ENCODE measurements at regions not wholly inside any gene's neighbourhood (a gene's known extent, or its start where the extent isn't known, plus 50 kb on each side); places are given as distances from the start of the nearest gene placed in this dataset.
A peak's percentile ranks its signal among the peaks of the same experiment; 100 is the strongest.

- intact Hi-C loops (cut with DNase I) = no loop called here
- DNase-seq (no peak), ATAC-seq (ENCODE audit: poor library complexity) (no peak)
These were observed 240.3 kb downstream of the MAF start for GRCh38 chr16:79360267-79360666.

- ATAC-seq (ENCODE audit: poor library complexity) (no peak), DNase-seq (no peak)
- intact Hi-C loops (cut with DNase I) = no loop called here
These were observed 241.5 kb downstream of the MAF start for GRCh38 chr16:79359082-79359481.

- DNase-seq = no peak
- peak; percentile 48 for ATAC-seq (ENCODE audit: poor library complexity)
- intact Hi-C loops (cut with DNase I) = no loop called here
These were observed 242.3 kb downstream of the MAF start for GRCh38 chr16:79358188-79358587.

- DNase-seq = no peak
- peak; percentile 51 for ATAC-seq (ENCODE audit: poor library complexity)
- intact Hi-C loops (cut with DNase I) = no loop called here
These were observed 244.8 kb downstream of the MAF start for GRCh38 chr16:79355600-79356358.

- no peak for ATAC-seq (ENCODE audit: poor library complexity)
- no peak for DNase-seq
- intact Hi-C loops (cut with DNase I) = no loop called here
These were observed 248.6 kb downstream of the MAF start for GRCh38 chr16:79351927-79352326.

GRCh38 chr16:79349803-79350202 lies 250.7 kb downstream of the MAF start:
- DNase-seq = no peak
- intact Hi-C loops (cut with DNase I) = no loop called here
- ATAC-seq (ENCODE audit: poor library complexity) = no peak

- DNase-seq (no peak), ATAC-seq (ENCODE audit: poor library complexity) (no peak)
- intact Hi-C loops (cut with DNase I) = no loop called here
These were observed 251.8 kb downstream of the MAF start for GRCh38 chr16:79348521-79349306.

GRCh38 chr16:79347277-79347676 lies 253.3 kb downstream of the MAF start:
- intact Hi-C loops (cut with DNase I) = no loop called here
- ATAC-seq (ENCODE audit: poor library complexity) = no peak

GRCh38 chr16:79339863-79340262 lies 260.7 kb downstream of the MAF start:
- DNase-seq = no peak
- ATAC-seq (ENCODE audit: poor library complexity) = no peak
- intact Hi-C loops (cut with DNase I) = no loop called here

More at GRCh38 chr16:79347277-79347676, 253.3 kb downstream of the MAF start:
- DNase-seq = no peak

- DNase-seq = no peak
- intact Hi-C loops (cut with DNase I) = no loop called here
- no peak for ATAC-seq (ENCODE audit: poor library complexity)
These were observed 262.6 kb downstream of the MAF start for GRCh38 chr16:79337906-79338305.

- intact Hi-C loops (cut with DNase I) = no loop called here
- ATAC-seq (ENCODE audit: poor library complexity) (no peak), DNase-seq (no peak)
These were observed 263.9 kb downstream of the MAF start for GRCh38 chr16:79336437-79337229.

- DNase-seq (no peak), ATAC-seq (ENCODE audit: poor library complexity) (no peak)
- intact Hi-C loops (cut with DNase I) = no loop called here
These were observed 266.4 kb downstream of the MAF start for GRCh38 chr16:79334127-79334526.

- intact Hi-C loops (cut with DNase I) = no loop called here
- no peak for ATAC-seq (ENCODE audit: poor library complexity)
- no peak for DNase-seq
These were observed 269.5 kb downstream of the MAF start for GRCh38 chr16:79331066-79331465.

GRCh38 chr16:79329967-79330366 lies 270.6 kb downstream of the MAF start:
- DNase-seq (no peak), ATAC-seq (ENCODE audit: poor library complexity) (no peak)
- intact Hi-C loops (cut with DNase I) = no loop called here

GRCh38 chr16:79329166-79329521 lies 271.4 kb downstream of the MAF start:
- intact Hi-C loops (cut with DNase I) = no loop called here
- DNase-seq = no peak
- peak; percentile 53 for ATAC-seq (ENCODE audit: poor library complexity)

GRCh38 chr16:79328402-79329165 lies 272.0 kb downstream of the MAF start:
- DNase-seq (no peak), ATAC-seq (ENCODE audit: poor library complexity) (peak; percentile 64)
- intact Hi-C loops (cut with DNase I) = no loop called here

- ATAC-seq (ENCODE audit: poor library complexity) = no peak
- intact Hi-C loops (cut with DNase I) = no loop called here
- DNase-seq = no peak
These were observed 272.7 kb downstream of the MAF start for GRCh38 chr16:79327836-79328235.

- intact Hi-C loops (cut with DNase I) = no loop called here
- ATAC-seq (ENCODE audit: poor library complexity) (no peak), DNase-seq (no peak)
These were observed 274.0 kb downstream of the MAF start for GRCh38 chr16:79326549-79326948.

Data from Right ventricle myocardium superior (tissue), 1 donor.